Heart left ventricle (tissue), 13 donors: ENCODE measurements at regions not wholly inside any gene's neighbourhood (a gene's known extent, or its start where the extent isn't known, plus 50 kb on each side); places are given as distances from the start of the nearest gene placed in this dataset.
"Not testable (repeated sequence)": the region's sequence is repeated elsewhere in the genome, so short reads cannot be mapped to it uniquely, and the experiment has no call there.

Experiments
- CTCF ChIP-seq, 12 donors: fragments of 200-600 bp; sonication (generic) in 4 of 12; IDR thresholded peaks; one replicate each; pipeline versions ENCODE4 v1.5.0 to v1.8.0; 2018 to 2022; ENCODE audit warnings: antibody characterized with exemption in 12 of 12, mild to moderate bottlenecking in 5 of 12
- POLR2A ChIP-seq, 2 donors: fragments of 450-650 bp; IDR thresholded peaks; one replicate each; pipeline ENCODE4 v1.6.1; 2017; ENCODE audit warnings: antibody characterized with exemption in 2 of 2, mild to moderate bottlenecking in 2 of 2, moderate library complexity in 2 of 2
- donor health status: ischemic (EF 13 %, LVEDD 7.1; RV severe dilation, severe dysfunction).
- donor health status: DM: no; HTN: yes; CAD: no.
- donor health status: DM: no; HTN: no; CAD: no.
- donor health status: ischemic (EF 25% LVEDD 6.9; RV normal size, moderate dysfunction).
- donor health status: ischemic (EF 25% LVEDD 5.7; RV mildly dilated, moderate dysfunction).
- donor health status: ischemic (EF 35%, LVEDD 5.7; RV mildly dilated, moderate dysfunction).
- donor health status: nonischemic (EF 11% LVEDD 7.7; RV severe dilation, severe dysfunction).
- donor health status: DM: yes; HTN: yes; CAD: no.
- donor health status: PGD.
- donor health status: ischemic (EF 29% LVEDD 5.4; RV normal size, mild dysfunction).
- donor health status: nonischemic (EF 23%, LVEDD 6.1; RV moderate dilation, normal function).

DNA sequence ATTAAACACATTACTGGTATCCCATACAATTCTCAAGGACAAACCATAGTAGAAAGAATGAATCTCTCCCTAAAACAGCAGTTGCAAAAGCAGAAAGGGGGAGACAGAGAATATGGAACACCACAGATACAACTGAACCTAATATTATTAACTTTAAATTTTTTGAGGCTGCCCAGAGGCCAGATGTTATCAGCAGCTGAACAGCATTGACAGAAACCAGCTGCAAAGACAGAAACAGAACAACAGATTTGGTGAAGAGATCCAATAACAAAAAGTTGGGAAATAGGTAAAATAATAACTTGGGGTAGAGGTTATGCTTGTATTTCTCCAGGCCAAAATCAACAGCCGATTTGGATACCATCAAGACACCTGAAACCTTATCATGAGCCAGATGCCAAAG is 89.0 kb upstream of the VSTM2A start:
- not testable (repeated sequence) for TF ChIP-seq CTCF, POLR2A (IDR thresholded peaks at IDR 0.05)
